ENCODE measurements at regions not wholly inside any gene's neighbourhood (a gene's known extent, or its start where the extent isn't known, plus 50 kb on each side); places are given as distances from the start of the nearest gene placed in this dataset.
"Not testable (repeated sequence)": the region's sequence is repeated elsewhere in the genome, so short reads cannot be mapped to it uniquely, and the experiment has no call there.

GRCh38 chr12:73529231-73529630, 1008.4 kb upstream of the ATXN7L3B start:
- no peak for DNase-seq (ENCODE audit: low spot score)

GRCh38 chr12:73529954-73530353, 1007.7 kb upstream of the ATXN7L3B start:
- DNase-seq (ENCODE audit: low spot score): no peak

- DNase-seq (ENCODE audit: low spot score): no peak
These were observed 1005.9 kb upstream of the ATXN7L3B start for GRCh38 chr12:73531752-73532151.

GRCh38 chr12:73547421-73547820, 990.2 kb upstream of the ATXN7L3B start:
- no peak for DNase-seq (ENCODE audit: low spot score)

- DNase-seq (ENCODE audit: low spot score): no peak
These were observed 952.5 kb upstream of the ATXN7L3B start for GRCh38 chr12:73585136-73585535.

- no peak for DNase-seq (ENCODE audit: low spot score)
These were observed 948.4 kb upstream of the ATXN7L3B start for GRCh38 chr12:73589220-73589619.

GRCh38 chr12:73598626-73599025, 939.0 kb upstream of the ATXN7L3B start:
- no peak for DNase-seq (ENCODE audit: low spot score)

GRCh38 chr12:73599268-73599667, 938.4 kb upstream of the ATXN7L3B start:
- DNase-seq (ENCODE audit: low spot score): no peak

- not testable (repeated sequence) for DNase-seq (ENCODE audit: low spot score)
These were observed 931.7 kb upstream of the ATXN7L3B start for GRCh38 chr12:73605925-73606324.

GRCh38 chr12:73612551-73612950, 925.1 kb upstream of the ATXN7L3B start:
- no peak for DNase-seq (ENCODE audit: low spot score)

- DNase-seq (ENCODE audit: low spot score): no peak
These were observed 914.2 kb upstream of the ATXN7L3B start for GRCh38 chr12:73623421-73623820.

GRCh38 chr12:73625226-73625625, 912.4 kb upstream of the ATXN7L3B start:
- DNase-seq (ENCODE audit: low spot score): no peak

GRCh38 chr12:73629171-73629570, 908.5 kb upstream of the ATXN7L3B start:
- no peak for DNase-seq (ENCODE audit: low spot score)

GRCh38 chr12:73629893-73630831, 907.5 kb upstream of the ATXN7L3B start:
- DNase-seq (ENCODE audit: low spot score): no peak

GRCh38 chr12:73632191-73632590, 905.4 kb upstream of the ATXN7L3B start:
- DNase-seq (ENCODE audit: low spot score): no peak

- no peak for DNase-seq (ENCODE audit: low spot score)
These were observed 905.0 kb upstream of the ATXN7L3B start for GRCh38 chr12:73632661-73633060.

GRCh38 chr12:73639397-73639796, 898.2 kb upstream of the ATXN7L3B start:
- not testable (repeated sequence) for DNase-seq (ENCODE audit: low spot score)

- no peak for DNase-seq (ENCODE audit: low spot score)
These were observed 881.3 kb upstream of the ATXN7L3B start for GRCh38 chr12:73656375-73656774.

- no peak for DNase-seq (ENCODE audit: low spot score)
These were observed 877.8 kb upstream of the ATXN7L3B start for GRCh38 chr12:73659802-73660201.

- no peak for DNase-seq (ENCODE audit: low spot score)
These were observed 872.4 kb upstream of the ATXN7L3B start for GRCh38 chr12:73665193-73665592.

GRCh38 chr12:73671550-73671949, 866.1 kb upstream of the ATXN7L3B start:
- DNase-seq (ENCODE audit: low spot score): not testable (repeated sequence)

GRCh38 chr12:73677520-73678291, 859.9 kb upstream of the ATXN7L3B start:
- no peak for DNase-seq (ENCODE audit: low spot score)

GRCh38 chr12:73678335-73678734, 859.3 kb upstream of the ATXN7L3B start:
- DNase-seq (ENCODE audit: low spot score): no peak
